ENCODE measurements at regions not wholly inside any gene's neighbourhood (a gene's known extent, or its start where the extent isn't known, plus 50 kb on each side); places are given as distances from the start of the nearest gene placed in this dataset.

GRCh38 chr16:65896448-65897153 is 469.9 kb upstream of the CDH5 start:
- Histone ChIP-seq H3K4me1 (ENCODE audit: control insufficient read depth in 1 of 2, insufficient read depth in 2 of 2, low read length in 2 of 2) (no peaks in the 10 kb centered on the region), H3K79me2 (ENCODE audit: insufficient read depth, low read length) (no peaks in the 10 kb centered on the region), H2AFZ (ENCODE audit: low read depth, low read length, poor library complexity, severe bottlenecking) (no peak overlapping the region), H3K9me2 (ENCODE audit: insufficient read depth) (no peaks in the 10 kb centered on the region), H3K27ac (ENCODE audit: low read depth, low read length) (no peak overlapping the region), H3K9ac (ENCODE audit: low read length) (no peak overlapping the region), H3K4me3 (replicated peaks in 1 of 2; ENCODE audit: low read depth in 1 of 2, low read length in 2 of 2) (no peak overlapping the region), H3K4me2 (ENCODE audit: low read length) (no peak overlapping the region), H3K36me3 (ENCODE audit: control insufficient read depth in 1 of 2, insufficient read depth in 2 of 2, low read length in 2 of 2) (no peaks in the 10 kb centered on the region; a peak in 1 of 4 replicates), H3K9me3 (ENCODE audit: control insufficient read depth in 1 of 2, insufficient read depth in 1 of 2, low read depth in 1 of 2, low read length in 2 of 2) (no peaks in the 10 kb centered on the region), H3K27me3 (ENCODE audit: insufficient read depth, low read length) (peaks cover 13% of the 10 kb centered on the region; the same call in 1 of the 2 replicates), H4K20me1 (ENCODE audit: insufficient read depth) (no peaks in the 10 kb centered on the region)
- TF ChIP-seq ZFX (IDR thresholded peaks at IDR 0.05) (no peak), EGR1 (IDR thresholded peaks at IDR 0.05; ENCODE audit: low read depth) (no peak), JUND (IDR thresholded peaks at IDR 0.05) (no peak), EZH2phosphoT487 (IDR thresholded peaks at IDR 0.05; ENCODE audit: borderline replicate concordance) (no peak), RAD21 (IDR thresholded peaks at IDR 0.05; ENCODE audit: low read depth) (no peak), SIN3A (IDR thresholded peaks at IDR 0.05; ENCODE audit: low read depth) (no peak), SRF (IDR thresholded peaks at IDR 0.05; ENCODE audit: low read depth) (no peak), ZBTB33 (IDR thresholded peaks at IDR 0.05; ENCODE audit: extremely low read depth, insufficient replicate concordance, low read length) (no peak), ZNF274 (IDR thresholded peaks at IDR 0.05; ENCODE audit: low read depth, low read length) (no peak), CBX3 (IDR thresholded peaks at IDR 0.05; ENCODE audit: low read depth) (no peak), MAX (IDR thresholded peaks at IDR 0.05) (no peak), POLR2AphosphoS5 (IDR thresholded peaks at IDR 0.05; ENCODE audit: low read depth, low read length) (no peak)
- TF ChIP-seq, protein P1, sequence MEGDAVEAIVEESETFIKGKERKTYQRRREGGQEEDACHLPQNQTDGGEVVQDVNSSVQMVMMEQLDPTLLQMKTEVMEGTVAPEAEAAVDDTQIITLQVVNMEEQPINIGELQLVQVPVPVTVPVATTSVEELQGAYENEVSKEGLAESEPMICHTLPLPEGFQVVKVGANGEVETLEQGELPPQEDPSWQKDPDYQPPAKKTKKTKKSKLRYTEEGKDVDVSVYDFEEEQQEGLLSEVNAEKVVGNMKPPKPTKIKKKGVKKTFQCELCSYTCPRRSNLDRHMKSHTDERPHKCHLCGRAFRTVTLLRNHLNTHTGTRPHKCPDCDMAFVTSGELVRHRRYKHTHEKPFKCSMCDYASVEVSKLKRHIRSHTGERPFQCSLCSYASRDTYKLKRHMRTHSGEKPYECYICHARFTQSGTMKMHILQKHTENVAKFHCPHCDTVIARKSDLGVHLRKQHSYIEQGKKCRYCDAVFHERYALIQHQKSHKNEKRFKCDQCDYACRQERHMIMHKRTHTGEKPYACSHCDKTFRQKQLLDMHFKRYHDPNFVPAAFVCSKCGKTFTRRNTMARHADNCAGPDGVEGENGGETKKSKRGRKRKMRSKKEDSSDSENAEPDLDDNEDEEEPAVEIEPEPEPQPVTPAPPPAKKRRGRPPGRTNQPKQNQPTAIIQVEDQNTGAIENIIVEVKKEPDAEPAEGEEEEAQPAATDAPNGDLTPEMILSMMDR (IDR thresholded peaks at IDR 0.05 in 2 of 3, conservative IDR thresholded peaks at IDR 0.05 in 1 of 3; ENCODE audit: borderline replicate concordance in 1 of 3, insufficient read depth in 1 of 3, low read depth in 2 of 3, low read length in 2 of 3): no peak
- TF ChIP-seq, protein P2, sequence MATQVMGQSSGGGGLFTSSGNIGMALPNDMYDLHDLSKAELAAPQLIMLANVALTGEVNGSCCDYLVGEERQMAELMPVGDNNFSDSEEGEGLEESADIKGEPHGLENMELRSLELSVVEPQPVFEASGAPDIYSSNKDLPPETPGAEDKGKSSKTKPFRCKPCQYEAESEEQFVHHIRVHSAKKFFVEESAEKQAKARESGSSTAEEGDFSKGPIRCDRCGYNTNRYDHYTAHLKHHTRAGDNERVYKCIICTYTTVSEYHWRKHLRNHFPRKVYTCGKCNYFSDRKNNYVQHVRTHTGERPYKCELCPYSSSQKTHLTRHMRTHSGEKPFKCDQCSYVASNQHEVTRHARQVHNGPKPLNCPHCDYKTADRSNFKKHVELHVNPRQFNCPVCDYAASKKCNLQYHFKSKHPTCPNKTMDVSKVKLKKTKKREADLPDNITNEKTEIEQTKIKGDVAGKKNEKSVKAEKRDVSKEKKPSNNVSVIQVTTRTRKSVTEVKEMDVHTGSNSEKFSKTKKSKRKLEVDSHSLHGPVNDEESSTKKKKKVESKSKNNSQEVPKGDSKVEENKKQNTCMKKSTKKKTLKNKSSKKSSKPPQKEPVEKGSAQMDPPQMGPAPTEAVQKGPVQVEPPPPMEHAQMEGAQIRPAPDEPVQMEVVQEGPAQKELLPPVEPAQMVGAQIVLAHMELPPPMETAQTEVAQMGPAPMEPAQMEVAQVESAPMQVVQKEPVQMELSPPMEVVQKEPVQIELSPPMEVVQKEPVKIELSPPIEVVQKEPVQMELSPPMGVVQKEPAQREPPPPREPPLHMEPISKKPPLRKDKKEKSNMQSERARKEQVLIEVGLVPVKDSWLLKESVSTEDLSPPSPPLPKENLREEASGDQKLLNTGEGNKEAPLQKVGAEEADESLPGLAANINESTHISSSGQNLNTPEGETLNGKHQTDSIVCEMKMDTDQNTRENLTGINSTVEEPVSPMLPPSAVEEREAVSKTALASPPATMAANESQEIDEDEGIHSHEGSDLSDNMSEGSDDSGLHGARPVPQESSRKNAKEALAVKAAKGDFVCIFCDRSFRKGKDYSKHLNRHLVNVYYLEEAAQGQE (IDR thresholded peaks at IDR 0.05; ENCODE audit: low read depth): no peak
- TF ChIP-seq, protein P3, sequence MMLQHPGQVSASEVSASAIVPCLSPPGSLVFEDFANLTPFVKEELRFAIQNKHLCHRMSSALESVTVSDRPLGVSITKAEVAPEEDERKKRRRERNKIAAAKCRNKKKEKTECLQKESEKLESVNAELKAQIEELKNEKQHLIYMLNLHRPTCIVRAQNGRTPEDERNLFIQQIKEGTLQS (IDR thresholded peaks at IDR 0.05): no peak
- intact Hi-C loops (cut with micrococcal nuclease): no loop called here
- ChIA-PET POLR2A (no interaction called here), RAD21 (ENCODE audit: low non-redundant PET in 1 of 2, low total read pairs in 2 of 2, uncharacterized antibody in 2 of 2, unreplicated experiment in 2 of 2) (no interaction called here), CTCF (no interaction called here)
- no peak for ATAC-seq
- no peak for DNase-seq (ENCODE audit: low read depth, low spot score)
- no TSS peak for BruUV-seq (replicated peaks)
